ENCODE measurements at regions not wholly inside any gene's neighbourhood (a gene's known extent, or its start where the extent isn't known, plus 50 kb on each side); places are given as distances from the start of the nearest gene placed in this dataset.
"Not testable (repeated sequence)": the region's sequence is repeated elsewhere in the genome, so short reads cannot be mapped to it uniquely, and the experiment has no call there.

GRCh38 chr5:34329201-34329600 is 286.2 kb upstream of the C1QTNF3 start:
- not testable (repeated sequence) for DNase-seq

GRCh38 chr5:34329611-34330108 is 286.6 kb upstream of the C1QTNF3 start:
- DNase-seq = not testable (repeated sequence)

- DNase-seq = not testable (repeated sequence)
Measured at GRCh38 chr5:34331928-34332454, 289.0 kb upstream of the C1QTNF3 start.

- DNase-seq = not testable (repeated sequence)
Measured at GRCh38 chr5:34339408-34340001, 296.5 kb upstream of the C1QTNF3 start.

- not testable (repeated sequence) for DNase-seq
Measured at GRCh38 chr5:34354440-34354839, 301.7 kb upstream of the RAI14 start.

GRCh38 chr5:34371417-34371816 is 284.7 kb upstream of the RAI14 start:
- DNase-seq = not testable (repeated sequence)

- DNase-seq = not testable (repeated sequence)
Measured at GRCh38 chr5:34371817-34372216, 284.3 kb upstream of the RAI14 start.

- DNase-seq = not testable (repeated sequence)
Measured at GRCh38 chr5:34372739-34373138, 283.4 kb upstream of the RAI14 start.

GRCh38 chr5:34377651-34378050 is 278.5 kb upstream of the RAI14 start:
- not testable (repeated sequence) for DNase-seq

- not testable (repeated sequence) for DNase-seq
Measured at GRCh38 chr5:34378498-34378897, 277.6 kb upstream of the RAI14 start.

- DNase-seq = not testable (repeated sequence)
Measured at GRCh38 chr5:34388754-34389153, 267.4 kb upstream of the RAI14 start.

GRCh38 chr5:34409373-34409772 is 246.8 kb upstream of the RAI14 start:
- no peak for DNase-seq

- DNase-seq = no peak
Measured at GRCh38 chr5:34410411-34411139, 245.6 kb upstream of the RAI14 start.

GRCh38 chr5:34411470-34412346 is 244.4 kb upstream of the RAI14 start:
- DNase-seq = peak; percentile 22

GRCh38 chr5:34412736-34413135 is 243.4 kb upstream of the RAI14 start:
- DNase-seq = no peak

GRCh38 chr5:34415559-34416198 is 240.4 kb upstream of the RAI14 start:
- no peak for DNase-seq

GRCh38 chr5:34416501-34417008 is 239.6 kb upstream of the RAI14 start:
- DNase-seq = no peak

- DNase-seq = not testable (repeated sequence)
Measured at GRCh38 chr5:34420191-34420590, 235.9 kb upstream of the RAI14 start.

- no peak for DNase-seq
Measured at GRCh38 chr5:34436761-34437501, 219.2 kb upstream of the RAI14 start.

- no peak for DNase-seq
Measured at GRCh38 chr5:34439601-34440000, 216.5 kb upstream of the RAI14 start.

- not testable (repeated sequence) for DNase-seq
Measured at GRCh38 chr5:34441767-34442166, 214.4 kb upstream of the RAI14 start.

- no peak for DNase-seq
Measured at GRCh38 chr5:34447424-34447823, 208.7 kb upstream of the RAI14 start.
